PFSK-1 (cell line): ENCODE measurements at regions not wholly inside any gene's neighbourhood (a gene's known extent, or its start where the extent isn't known, plus 50 kb on each side); places are given as distances from the start of the nearest gene placed in this dataset.

ENCODE experiments used
- FOXP2 ChIP-seq: optimal IDR thresholded peaks from 2 replicates; pipeline ENCODE3; 2011; ENCODE audit warnings: borderline replicate concordance, control low read depth, inconsistent platforms; ENCODE audit not compliant: insufficient read depth; ENCODE audit errors: extremely low read length, extremely low read depth
- POLR2AphosphoS5 ChIP-seq: IDR thresholded peaks from 2 replicates; pipeline ENCODE4 v1.6.1; 2012; ENCODE audit warnings: low read depth, mild to moderate bottlenecking, control low read depth, low read length, moderate library complexity
- TAF1 ChIP-seq: IDR thresholded peaks from 2 replicates; pipeline ENCODE4 v1.6.1; 2012; ENCODE audit warnings: low read length, control low read depth, borderline replicate concordance; ENCODE audit not compliant: insufficient read depth
- TF ChIP-seq, protein P1 (sequence below), 2 experiments: IDR thresholded peaks; 2 replicates each; pipeline versions ENCODE4 v1.6.1 to v1.8.0; 2011 to 2012; ENCODE audit warnings: low read depth in 2 of 2, low read length in 2 of 2, control low read depth in 1 of 2, inconsistent platforms in 1 of 2, mild to moderate bottlenecking in 1 of 2, moderate library complexity in 1 of 2; ENCODE audit not compliant: insufficient read depth in 1 of 2

DNA sequence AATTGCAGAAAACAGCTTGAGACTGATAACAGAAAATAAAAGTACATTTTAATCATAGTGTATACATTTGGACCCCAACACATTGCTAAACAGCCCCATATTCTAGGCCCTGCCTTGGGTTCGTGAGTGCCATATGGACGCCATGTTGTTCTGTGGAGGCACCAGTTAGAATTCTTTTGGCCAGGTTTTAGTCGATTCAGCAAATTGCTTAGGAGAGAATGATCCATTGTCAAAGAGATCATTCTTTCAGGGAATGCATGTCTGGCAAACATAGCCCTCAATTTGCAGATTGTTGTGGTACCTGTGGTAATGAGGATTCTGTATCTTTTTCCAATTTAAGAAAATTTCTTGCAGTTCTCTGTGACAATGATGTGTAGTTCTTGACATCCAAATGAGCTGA lies 183.6 kb upstream of the DDHD1 start:
- TF ChIP-seq TAF1 (no peak), POLR2AphosphoS5 (no peak), FOXP2 (no peak)
- TF ChIP-seq, protein P1, sequence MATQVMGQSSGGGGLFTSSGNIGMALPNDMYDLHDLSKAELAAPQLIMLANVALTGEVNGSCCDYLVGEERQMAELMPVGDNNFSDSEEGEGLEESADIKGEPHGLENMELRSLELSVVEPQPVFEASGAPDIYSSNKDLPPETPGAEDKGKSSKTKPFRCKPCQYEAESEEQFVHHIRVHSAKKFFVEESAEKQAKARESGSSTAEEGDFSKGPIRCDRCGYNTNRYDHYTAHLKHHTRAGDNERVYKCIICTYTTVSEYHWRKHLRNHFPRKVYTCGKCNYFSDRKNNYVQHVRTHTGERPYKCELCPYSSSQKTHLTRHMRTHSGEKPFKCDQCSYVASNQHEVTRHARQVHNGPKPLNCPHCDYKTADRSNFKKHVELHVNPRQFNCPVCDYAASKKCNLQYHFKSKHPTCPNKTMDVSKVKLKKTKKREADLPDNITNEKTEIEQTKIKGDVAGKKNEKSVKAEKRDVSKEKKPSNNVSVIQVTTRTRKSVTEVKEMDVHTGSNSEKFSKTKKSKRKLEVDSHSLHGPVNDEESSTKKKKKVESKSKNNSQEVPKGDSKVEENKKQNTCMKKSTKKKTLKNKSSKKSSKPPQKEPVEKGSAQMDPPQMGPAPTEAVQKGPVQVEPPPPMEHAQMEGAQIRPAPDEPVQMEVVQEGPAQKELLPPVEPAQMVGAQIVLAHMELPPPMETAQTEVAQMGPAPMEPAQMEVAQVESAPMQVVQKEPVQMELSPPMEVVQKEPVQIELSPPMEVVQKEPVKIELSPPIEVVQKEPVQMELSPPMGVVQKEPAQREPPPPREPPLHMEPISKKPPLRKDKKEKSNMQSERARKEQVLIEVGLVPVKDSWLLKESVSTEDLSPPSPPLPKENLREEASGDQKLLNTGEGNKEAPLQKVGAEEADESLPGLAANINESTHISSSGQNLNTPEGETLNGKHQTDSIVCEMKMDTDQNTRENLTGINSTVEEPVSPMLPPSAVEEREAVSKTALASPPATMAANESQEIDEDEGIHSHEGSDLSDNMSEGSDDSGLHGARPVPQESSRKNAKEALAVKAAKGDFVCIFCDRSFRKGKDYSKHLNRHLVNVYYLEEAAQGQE (IDR thresholded peaks at IDR 0.05; ENCODE audit: insufficient read depth in 1 of 2, low read depth in 2 of 2, low read length in 2 of 2): no peak
